Astrocyte (in vitro differentiated cells and primary cell): ENCODE measurements at regions not wholly inside any gene's neighbourhood (a gene's known extent, or its start where the extent isn't known, plus 50 kb on each side); places are given as distances from the start of the nearest gene placed in this dataset.

Source experiments
- EZH2 ChIP-seq: IDR thresholded peaks from 2 replicates; pipeline ENCODE4 v1.6.1; 2012; ENCODE audit warnings: mild to moderate bottlenecking, low read length, inconsistent platforms; ENCODE audit not compliant: insufficient read depth
- TF ChIP-seq, protein P1 (sequence below): IDR thresholded peaks from 2 replicates; pipeline ENCODE4 v1.5.1; 2011; ENCODE audit warnings: low read depth, mild to moderate bottlenecking, inconsistent platforms, low read length, moderate library complexity; ENCODE audit not compliant: insufficient read depth

DNA sequence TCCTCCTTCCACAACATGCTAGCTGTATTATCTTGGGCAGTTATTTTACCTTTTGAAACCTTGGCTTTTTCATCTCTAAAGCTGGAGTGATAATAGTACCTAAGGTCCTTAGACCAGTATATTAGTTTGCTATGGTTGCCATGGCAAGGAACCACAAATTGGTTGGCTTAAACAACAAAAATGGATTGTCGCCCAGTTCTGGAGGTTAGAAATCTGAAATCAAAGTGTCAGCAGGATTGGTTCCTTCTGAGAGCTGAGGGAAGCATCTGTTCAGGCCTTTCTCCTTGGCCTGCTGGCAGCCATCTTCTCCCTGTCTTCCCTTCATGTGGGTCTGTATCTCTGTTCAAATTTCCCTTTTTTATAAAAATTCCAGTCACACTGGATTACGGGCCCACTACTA, 55.5 kb upstream of the SLC35F4 start:
- TF ChIP-seq, protein P1, sequence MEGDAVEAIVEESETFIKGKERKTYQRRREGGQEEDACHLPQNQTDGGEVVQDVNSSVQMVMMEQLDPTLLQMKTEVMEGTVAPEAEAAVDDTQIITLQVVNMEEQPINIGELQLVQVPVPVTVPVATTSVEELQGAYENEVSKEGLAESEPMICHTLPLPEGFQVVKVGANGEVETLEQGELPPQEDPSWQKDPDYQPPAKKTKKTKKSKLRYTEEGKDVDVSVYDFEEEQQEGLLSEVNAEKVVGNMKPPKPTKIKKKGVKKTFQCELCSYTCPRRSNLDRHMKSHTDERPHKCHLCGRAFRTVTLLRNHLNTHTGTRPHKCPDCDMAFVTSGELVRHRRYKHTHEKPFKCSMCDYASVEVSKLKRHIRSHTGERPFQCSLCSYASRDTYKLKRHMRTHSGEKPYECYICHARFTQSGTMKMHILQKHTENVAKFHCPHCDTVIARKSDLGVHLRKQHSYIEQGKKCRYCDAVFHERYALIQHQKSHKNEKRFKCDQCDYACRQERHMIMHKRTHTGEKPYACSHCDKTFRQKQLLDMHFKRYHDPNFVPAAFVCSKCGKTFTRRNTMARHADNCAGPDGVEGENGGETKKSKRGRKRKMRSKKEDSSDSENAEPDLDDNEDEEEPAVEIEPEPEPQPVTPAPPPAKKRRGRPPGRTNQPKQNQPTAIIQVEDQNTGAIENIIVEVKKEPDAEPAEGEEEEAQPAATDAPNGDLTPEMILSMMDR, result no peak
- no peak for TF ChIP-seq EZH2
